Lower leg skin (tissue), 4 donors: ENCODE measurements at regions not wholly inside any gene's neighbourhood (a gene's known extent, or its start where the extent isn't known, plus 50 kb on each side); places are given as distances from the start of the nearest gene placed in this dataset.

Experiments used
- DNase-seq, 2 donors: peaks; one replicate each; pipeline ENCODE4 v3.0.0-alpha.2; 2019; ENCODE audit warnings: low spot score in 2 of 2
- H3K4me3 ChIP-seq: fragments of 200-600 bp; sonication (generic); 2 replicates; pipeline ENCODE4 v1.5.1; 2017; ENCODE audit warnings: mild to moderate bottlenecking, low read depth; ENCODE audit not compliant: poor library complexity, severe bottlenecking
- CTCF ChIP-seq, 3 donors: fragments of 450-650 bp; IDR thresholded peaks; one replicate each; pipeline ENCODE4 v1.5.1; 2016; ENCODE audit warnings: antibody characterized with exemption in 3 of 3, mild to moderate bottlenecking in 3 of 3, moderate library complexity in 2 of 3
- POLR2A ChIP-seq, 2 donors: fragments of 450-650 bp; IDR thresholded peaks; one replicate each; pipeline ENCODE4 v1.6.1; 2016 to 2017; ENCODE audit warnings: antibody characterized with exemption in 2 of 2, mild to moderate bottlenecking in 1 of 2, moderate library complexity in 1 of 2
- WGBS, 2 donors: methylation state at CpG; one replicate each; pipeline ENCODE4 v1.1.5; 2018; 5-methylcytosine and 5-hydroxymethylcytosine counted together
- intact Hi-C: fragments of 100-400 bp; cut with DNase I; formaldehyde crosslinking; loops from one replicate; pipeline ENCODE4 v1.15.0; 2023; ENCODE audit warnings: low total_unique reads

DNA sequence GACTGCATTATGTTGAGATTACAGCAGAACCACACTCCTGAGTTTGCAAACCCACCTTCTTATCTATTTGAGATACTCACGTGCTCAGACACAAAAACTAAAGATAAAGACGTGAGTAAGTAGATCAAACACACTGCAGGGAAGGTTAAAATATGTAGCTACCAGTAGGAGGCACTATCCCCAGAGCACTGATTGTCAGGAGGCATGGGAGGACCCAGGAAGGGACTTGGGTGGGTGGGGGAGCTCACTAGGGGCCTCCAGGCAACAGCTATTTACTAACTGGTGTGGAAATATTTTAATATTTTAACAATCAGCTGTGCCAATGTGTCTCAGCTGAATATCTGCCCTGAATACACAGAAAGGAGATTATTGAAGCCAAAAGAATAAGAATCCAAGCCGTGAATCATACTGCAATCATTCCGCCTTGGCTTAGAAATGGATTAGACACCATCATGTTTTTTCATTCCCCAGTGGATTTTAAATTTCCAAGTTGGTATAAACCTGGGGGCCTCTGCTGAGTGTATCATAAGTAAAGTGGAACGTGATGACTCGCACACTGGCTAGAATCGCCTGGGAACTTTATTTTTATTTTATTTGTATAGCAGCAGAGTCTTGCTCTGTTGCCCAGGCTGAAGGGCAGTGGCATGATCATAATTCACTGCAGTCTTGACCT lies 73.2 kb upstream of the CACNA1A start:
- no peak for DNase-seq
- 55 to 56% methylated on average over 7 of the region's 7 CpGs for WGBS, 2 donors
- intact Hi-C loops = loop anchor here (5.0 kb wide), 1 partner anchor 297 kb away; no protein-coding TSS in a partner anchor
- H3K4me3 ChIP-seq = no peak overlapping the region
- TF ChIP-seq CTCF (IDR thresholded peaks at IDR 0.05) (no peak), POLR2A (IDR thresholded peaks at IDR 0.05) (no peak)

DNA sequence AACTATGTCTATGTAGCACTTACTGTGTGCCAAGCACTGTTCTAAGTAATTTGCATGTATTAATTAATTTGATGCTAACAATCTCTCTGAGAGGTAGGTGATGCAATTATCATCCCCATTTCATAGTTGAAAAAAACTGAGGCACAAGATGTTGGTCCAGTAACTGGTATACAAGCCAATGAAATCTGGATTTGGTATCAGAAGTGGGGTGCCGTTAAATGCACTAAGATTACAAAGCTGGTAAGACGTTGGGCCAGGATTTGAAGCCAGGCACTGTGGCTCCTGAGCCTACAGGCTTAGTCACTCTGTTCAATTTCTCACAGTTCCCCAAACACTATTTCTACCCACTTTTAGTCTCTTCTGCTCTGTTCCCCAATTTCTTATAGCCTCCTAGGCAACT lies 70.4 kb upstream of the CACNA1A start:
- intact Hi-C loops = loop anchor here (5.0 kb wide), 1 partner anchor 294 kb away; no protein-coding TSS in a partner anchor
- H3K4me3 ChIP-seq = no peak overlapping the region
- WGBS, 2 donors = 95 to 98% methylated on average over 2 of the region's 2 CpGs
- no peak for DNase-seq
- TF ChIP-seq CTCF (IDR thresholded peaks at IDR 0.05) = no peak
- TF ChIP-seq POLR2A (IDR thresholded peaks at IDR 0.05) = no peak

- 54 to 60% methylated on average over 11 of the region's 11 CpGs for WGBS, 2 donors
- no peak overlapping the region for H3K4me3 ChIP-seq
- intact Hi-C loops = loop anchor here (5.0 kb wide), 1 partner anchor 293 kb away; no protein-coding TSS in a partner anchor
- DNase-seq = no peak
- TF ChIP-seq CTCF (IDR thresholded peaks at IDR 0.05) (no peak), POLR2A (IDR thresholded peaks at IDR 0.05) (no peak)
Observed at GRCh38 chr19:13574933-13575332, 68.7 kb upstream of the CACNA1A start.

GRCh38 chr19:13573056-13573667 lies 66.9 kb upstream of the CACNA1A start:
- TF ChIP-seq POLR2A (IDR thresholded peaks at IDR 0.05) (no peak), CTCF (IDR thresholded peaks at IDR 0.05) (no peak)
- H3K4me3 ChIP-seq = no peak overlapping the region
- 44 to 53% methylated on average over 13 of the region's 13 CpGs for WGBS, 2 donors
- intact Hi-C loops = no loop called here
- no peak for DNase-seq

GRCh38 chr19:13561461-13561860 lies 55.2 kb upstream of the CACNA1A start:
- 80 to 84% methylated on average over 4 of the region's 4 CpGs for WGBS, 2 donors
- TF ChIP-seq POLR2A (IDR thresholded peaks at IDR 0.05) (no peak), CTCF (IDR thresholded peaks at IDR 0.05) (no peak)
- no peak for DNase-seq
- intact Hi-C loops = no loop called here
- no peak overlapping the region for H3K4me3 ChIP-seq
